GM20000 (cell line): ENCODE measurements at regions not wholly inside any gene's neighbourhood (a gene's known extent, or its start where the extent isn't known, plus 50 kb on each side); places are given as distances from the start of the nearest gene placed in this dataset.
"Not testable (repeated sequence)": the region's sequence is repeated elsewhere in the genome, so short reads cannot be mapped to it uniquely, and the experiment has no call there.

ENCODE experiments used
- DNase-seq: peaks from one replicate; pipeline ENCODE4 v3.0.0; 2012; ENCODE audit warnings: low spot score
- CTCF ChIP-seq: IDR thresholded peaks from 2 replicates; pipeline ENCODE4 v1.5.1; 2012; ENCODE audit warnings: mild to moderate bottlenecking, control low read depth; ENCODE audit errors: extremely low read depth, missing control alignments

DNA sequence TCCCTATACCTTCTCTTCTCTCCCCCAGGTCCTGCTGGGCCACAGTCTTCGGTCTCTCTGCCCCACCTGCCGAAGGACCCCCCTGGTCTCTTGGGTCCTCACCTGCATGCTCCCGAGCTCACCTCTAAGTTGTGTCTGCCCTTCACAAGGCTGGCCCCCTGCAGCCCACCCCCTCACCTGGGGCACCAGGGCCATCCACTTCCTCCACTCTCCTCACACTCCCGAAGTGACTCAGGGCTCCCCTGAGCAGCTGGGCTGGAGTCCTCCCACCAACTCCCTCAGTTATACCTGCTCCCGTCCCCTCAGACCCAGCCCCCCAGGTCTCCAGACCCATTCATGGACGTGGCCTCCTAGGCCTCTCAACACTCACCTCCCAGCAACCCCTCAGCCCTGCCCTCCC, 822.0 kb downstream of the KCNJ18 start:
- no peak for DNase-seq
- TF ChIP-seq CTCF, result no peak

- no peak for DNase-seq
- no peak for TF ChIP-seq CTCF
Observed at GRCh38 chr17:22514767-22515320, 822.5 kb downstream of the KCNJ18 start.

DNA sequence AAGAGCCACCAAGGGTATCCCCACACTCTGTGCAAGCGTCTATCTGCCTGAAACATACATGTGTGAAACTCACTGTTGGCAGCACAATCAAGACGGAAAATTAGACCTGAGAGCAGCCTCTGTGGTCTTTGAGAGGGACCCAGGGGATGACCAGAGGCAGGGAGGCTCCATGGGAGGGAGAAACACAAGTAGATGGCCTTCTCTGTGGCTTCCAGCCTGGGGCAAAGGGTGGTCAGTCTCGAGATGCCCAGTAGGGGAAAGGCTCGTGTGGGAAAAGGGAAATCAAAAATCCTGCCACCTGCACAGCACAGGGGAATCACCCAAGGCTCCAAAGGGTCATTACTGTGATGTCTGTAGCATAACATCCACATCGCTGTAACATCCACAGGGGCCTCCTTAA, 823.3 kb downstream of the KCNJ18 start:
- DNase-seq, result no peak
- no peak for TF ChIP-seq CTCF

GRCh38 chr17:22516861-22517636, 824.7 kb downstream of the KCNJ18 start:
- peak; percentile 2 for DNase-seq
- no peak for TF ChIP-seq CTCF

DNA sequence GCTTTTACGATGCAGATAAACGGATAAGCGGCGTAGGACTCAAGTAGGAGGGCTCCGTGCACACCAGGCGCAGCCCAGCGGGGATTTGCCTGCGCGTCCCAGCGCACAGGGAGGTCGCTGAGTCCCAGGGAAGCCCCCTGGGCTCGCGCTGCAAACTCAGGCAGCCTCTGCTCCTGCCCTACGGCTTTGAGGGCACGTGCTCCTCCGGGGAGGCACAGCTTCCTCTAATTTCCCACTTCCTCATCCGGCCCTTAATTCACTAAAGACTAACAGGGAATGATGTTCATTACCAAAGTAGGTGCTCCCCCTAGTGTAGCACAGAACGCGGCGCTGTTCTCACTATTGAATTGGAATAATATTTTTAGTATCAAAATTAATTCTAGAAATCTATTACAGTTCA, 825.4 kb downstream of the KCNJ18 start:
- TF ChIP-seq CTCF, result no peak

GRCh38 chr17:22518185-22518584, 825.9 kb downstream of the KCNJ18 start:
- no peak for TF ChIP-seq CTCF
- DNase-seq, result no peak

More for the DNA sequence above, 825.4 kb downstream of the KCNJ18 start:
- peak; percentile 0 for DNase-seq

GRCh38 chr17:22548873-22549272, 856.5 kb downstream of the KCNJ18 start:
- not testable (repeated sequence) for DNase-seq

DNA sequence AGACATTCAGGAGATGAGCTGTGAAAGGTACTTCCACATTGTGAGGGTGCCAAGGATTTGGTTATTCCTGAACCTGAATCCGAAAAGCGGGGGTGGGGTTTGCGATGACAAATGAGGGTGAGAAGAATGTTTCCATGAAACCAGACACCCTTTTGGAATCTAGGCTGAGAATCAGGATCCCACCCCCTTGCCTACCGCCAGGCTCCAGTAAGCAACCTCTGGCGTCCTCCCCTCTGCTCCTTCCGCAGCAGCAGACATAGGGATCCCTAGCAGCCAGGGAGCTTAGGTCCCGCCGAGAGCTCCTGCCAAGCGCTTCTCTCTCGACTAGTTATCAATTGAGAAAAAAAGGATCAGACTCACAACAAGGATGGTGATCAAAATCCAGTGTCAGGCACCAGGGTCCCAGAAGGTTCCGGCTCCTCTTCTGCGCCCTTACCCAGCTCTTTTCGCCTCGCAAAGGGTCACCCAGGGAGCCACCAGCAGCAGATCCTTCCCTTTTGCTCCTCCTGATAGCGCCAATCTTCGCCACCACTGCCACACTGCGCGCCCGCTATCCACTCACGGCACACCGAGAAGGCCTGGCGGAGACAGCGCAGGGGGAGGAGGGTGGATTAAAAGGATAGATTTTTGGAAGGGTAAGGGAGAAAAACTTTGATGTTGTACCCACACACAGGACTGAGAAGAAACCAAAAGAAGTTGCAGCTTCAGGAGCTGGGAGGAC, 859.5 kb downstream of the KCNJ18 start:
- not testable (repeated sequence) for DNase-seq
